Glutamatergic neuron (in vitro differentiated cells): ENCODE measurements at regions not wholly inside any gene's neighbourhood (a gene's known extent, or its start where the extent isn't known, plus 50 kb on each side); places are given as distances from the start of the nearest gene placed in this dataset.

Experiments used
- DNase-seq: peaks from one replicate; pipeline ENCODE4 v3.0.0; 2022
- H3K27ac Mint-ChIP-seq: one replicate; pipeline ENCODE4 v1.8.0; 2020; ENCODE audit warnings: mild to moderate bottlenecking, mixed read lengths, inconsistent platforms; ENCODE audit not compliant: unreplicated experiment
- H3K27me3 Mint-ChIP-seq: one replicate; pipeline ENCODE4 v1.8.0; 2020; ENCODE audit warnings: mild to moderate bottlenecking, moderate library complexity, mixed read lengths, inconsistent platforms; ENCODE audit not compliant: unreplicated experiment
- H3K36me3 Mint-ChIP-seq: one replicate; pipeline ENCODE4 v1.8.0; 2020; ENCODE audit warnings: mild to moderate bottlenecking, mixed read lengths, inconsistent platforms; ENCODE audit not compliant: unreplicated experiment
- H3K4me1 Mint-ChIP-seq: one replicate; pipeline ENCODE4 v1.8.0; 2020; ENCODE audit warnings: mild to moderate bottlenecking, low read depth, mixed read lengths, inconsistent platforms; ENCODE audit not compliant: unreplicated experiment
- H3K4me3 Mint-ChIP-seq: one replicate; pipeline ENCODE4 v1.8.0; 2020; ENCODE audit warnings: mild to moderate bottlenecking, mixed read lengths, inconsistent platforms; ENCODE audit not compliant: unreplicated experiment
- H3K9me3 Mint-ChIP-seq: one replicate; pipeline ENCODE4 v1.8.0; 2020; ENCODE audit warnings: mild to moderate bottlenecking, moderate library complexity, mixed read lengths, inconsistent platforms; ENCODE audit not compliant: unreplicated experiment
- CTCF ChIP-seq: fragments of 200-600 bp; sonication (generic); IDR thresholded peaks from one replicate; pipeline ENCODE4 v1.5.0; 2021; ENCODE audit not compliant: partially characterized antibody, unreplicated experiment

GRCh38 chr5:82341325-82341724 lies 63.2 kb upstream of the RPS23 start:
- Mint-ChIP-seq H3K36me3 (no peaks in the 10 kb centered on the region), H3K4me1 (peaks cover 4% of the 10 kb centered on the region), H3K4me3 (no peak overlapping the region), H3K27me3 (no peaks in the 10 kb centered on the region), H3K27ac (no peak overlapping the region), H3K9me3 (no peaks in the 10 kb centered on the region)
- no peak for DNase-seq
- TF ChIP-seq CTCF, result no peak

GRCh38 chr5:82340799-82341198 lies 62.6 kb upstream of the RPS23 start:
- Mint-ChIP-seq H3K27ac (no peak overlapping the region), H3K4me1 (peaks cover 4% of the 10 kb centered on the region), H3K27me3 (no peaks in the 10 kb centered on the region), H3K36me3 (no peaks in the 10 kb centered on the region), H3K9me3 (no peaks in the 10 kb centered on the region), H3K4me3 (no peak overlapping the region)
- DNase-seq, result no peak
- no peak for TF ChIP-seq CTCF

- Mint-ChIP-seq H3K4me3 (no peak overlapping the region), H3K9me3 (no peaks in the 10 kb centered on the region), H3K27ac (no peak overlapping the region), H3K27me3 (no peaks in the 10 kb centered on the region), H3K4me1 (peaks cover 4% of the 10 kb centered on the region), H3K36me3 (no peaks in the 10 kb centered on the region)
- DNase-seq, result no peak
- no peak for TF ChIP-seq CTCF
These were observed 61.6 kb upstream of the RPS23 start for GRCh38 chr5:82339792-82340191.

GRCh38 chr5:82338771-82339373 lies 60.7 kb upstream of the RPS23 start:
- Mint-ChIP-seq H3K4me1 (peaks cover 3% of the 10 kb centered on the region), H3K27ac (no peak overlapping the region), H3K27me3 (no peaks in the 10 kb centered on the region), H3K4me3 (no peak overlapping the region), H3K9me3 (no peaks in the 10 kb centered on the region), H3K36me3 (no peaks in the 10 kb centered on the region)
- no peak for TF ChIP-seq CTCF
- no peak for DNase-seq

- H3K27me3 Mint-ChIP-seq, result no peaks in the 10 kb centered on the region
- no peaks in the 10 kb centered on the region for H3K9me3 Mint-ChIP-seq
- no peak overlapping the region for H3K27ac Mint-ChIP-seq
- no peak for DNase-seq
- no peaks in the 10 kb centered on the region for H3K36me3 Mint-ChIP-seq
- no peaks in the 10 kb centered on the region for H3K4me1 Mint-ChIP-seq
- H3K4me3 Mint-ChIP-seq, result no peak overlapping the region
- no peak for TF ChIP-seq CTCF
These were observed 58.8 kb upstream of the RPS23 start for GRCh38 chr5:82336959-82337351.
